ENCODE measurements at regions not wholly inside any gene's neighbourhood (a gene's known extent, or its start where the extent isn't known, plus 50 kb on each side); places are given as distances from the start of the nearest gene placed in this dataset.

GRCh38 chr6:115668211-115668610, 392.5 kb downstream of the FRK start:
- H3K9me3 Mint-ChIP-seq, result no peaks in the 10 kb centered on the region; the same call in 1 of the 2 replicates
- H3K36me3 Mint-ChIP-seq (ENCODE audit: low read depth), result peaks cover 4% of the 10 kb centered on the region; the same call in 1 of the 2 replicates
- no peaks in the 10 kb centered on the region for H3K4me1 Mint-ChIP-seq (ENCODE audit: low read depth)
- no peak for DNase-seq
- no peak for TF ChIP-seq CTCF (IDR thresholded peaks at IDR 0.05)
- H3K27ac Mint-ChIP-seq, result no peak overlapping the region
- no peaks in the 10 kb centered on the region for H3K27me3 Mint-ChIP-seq (ENCODE audit: insufficient read depth)
- no peak overlapping the region for H3K4me3 Mint-ChIP-seq

GRCh38 chr6:115667478-115668026, 393.1 kb downstream of the FRK start:
- peaks cover 4% of the 10 kb centered on the region; the same call in 1 of the 2 replicates for H3K36me3 Mint-ChIP-seq (ENCODE audit: low read depth)
- no peak for TF ChIP-seq CTCF (IDR thresholded peaks at IDR 0.05)
- no peak for DNase-seq
- no peak overlapping the region for H3K27ac Mint-ChIP-seq
- H3K27me3 Mint-ChIP-seq (ENCODE audit: insufficient read depth), result no peaks in the 10 kb centered on the region
- no peaks in the 10 kb centered on the region; the same call in 1 of the 2 replicates for H3K9me3 Mint-ChIP-seq
- H3K4me3 Mint-ChIP-seq, result no peak overlapping the region
- no peaks in the 10 kb centered on the region for H3K4me1 Mint-ChIP-seq (ENCODE audit: low read depth)

GRCh38 chr6:115666997-115667396, 393.7 kb downstream of the FRK start:
- Mint-ChIP-seq H3K27me3 (ENCODE audit: insufficient read depth) (no peaks in the 10 kb centered on the region), H3K4me3 (no peak overlapping the region), H3K9me3 (no peaks in the 10 kb centered on the region; the same call in 1 of the 2 replicates), H3K4me1 (ENCODE audit: low read depth) (no peaks in the 10 kb centered on the region), H3K27ac (no peak overlapping the region), H3K36me3 (ENCODE audit: low read depth) (peaks cover 4% of the 10 kb centered on the region; the same call in 1 of the 2 replicates)
- no peak for TF ChIP-seq CTCF (IDR thresholded peaks at IDR 0.05)
- no peak for DNase-seq

- Mint-ChIP-seq H3K27me3 (ENCODE audit: insufficient read depth) (no peaks in the 10 kb centered on the region), H3K4me1 (ENCODE audit: low read depth) (no peaks in the 10 kb centered on the region), H3K9me3 (no peaks in the 10 kb centered on the region; the same call in 1 of the 2 replicates), H3K27ac (no peak overlapping the region), H3K36me3 (ENCODE audit: low read depth) (peaks cover 4% of the 10 kb centered on the region; the same call in 1 of the 2 replicates), H3K4me3 (no peak overlapping the region)
- no peak for DNase-seq
- TF ChIP-seq CTCF (IDR thresholded peaks at IDR 0.05), result no peak
Measured at GRCh38 chr6:115665310-115665709, 395.4 kb downstream of the FRK start.

- H3K4me1 Mint-ChIP-seq (ENCODE audit: low read depth), result no peaks in the 10 kb centered on the region
- no peak overlapping the region for H3K27ac Mint-ChIP-seq
- DNase-seq, result no peak
- TF ChIP-seq CTCF (IDR thresholded peaks at IDR 0.05), result no peak
- H3K4me3 Mint-ChIP-seq, result no peak overlapping the region
- no peaks in the 10 kb centered on the region for H3K27me3 Mint-ChIP-seq (ENCODE audit: insufficient read depth)
- peaks cover 4% of the 10 kb centered on the region; the same call in 1 of the 2 replicates for H3K36me3 Mint-ChIP-seq (ENCODE audit: low read depth)
- H3K9me3 Mint-ChIP-seq, result no peaks in the 10 kb centered on the region; the same call in none of the 2 replicates
Measured at GRCh38 chr6:115663681-115664080, 397.0 kb downstream of the FRK start.

Measured in HFFc6 (cell line).